HG02571 (cell line): ENCODE measurements at regions not wholly inside any gene's neighbourhood (a gene's known extent, or its start where the extent isn't known, plus 50 kb on each side); places are given as distances from the start of the nearest gene placed in this dataset.

ENCODE experiments used
- ATAC-seq: cut with Tn5 transposase; IDR thresholded peaks from one replicate; pipeline ENCODE4 v1.9.1; 2021; ENCODE audit warnings: mild to moderate bottlenecking, moderate library complexity; ENCODE audit not compliant: unreplicated experiment

- no peak for ATAC-seq
Observed at GRCh38 chr18:76203552-76203951, 291.5 kb downstream of the ZNF516 start.

GRCh38 chr18:76202322-76202721, 292.7 kb downstream of the ZNF516 start:
- no peak for ATAC-seq

DNA sequence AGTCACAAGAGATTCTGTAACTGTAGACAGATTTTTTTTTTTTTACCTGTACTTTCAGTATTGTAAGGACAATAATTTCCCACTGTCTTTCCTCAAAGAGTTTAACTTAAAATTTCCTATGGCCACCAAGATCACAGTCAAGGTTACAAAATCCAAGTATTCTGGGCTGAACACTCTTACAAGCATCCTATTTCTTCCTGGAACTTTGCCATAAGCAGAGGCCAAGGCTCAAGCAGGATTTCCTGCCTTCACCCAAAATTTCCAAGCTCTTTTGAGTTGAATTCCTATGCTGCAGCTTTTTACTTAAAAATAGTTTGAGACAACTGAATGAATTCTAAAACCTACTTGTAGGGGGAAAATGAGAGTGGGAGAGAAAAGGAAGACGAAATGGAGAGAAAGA, 299.4 kb downstream of the ZNF516 start:
- ATAC-seq = no peak

GRCh38 chr18:76188097-76188496, 306.9 kb downstream of the ZNF516 start:
- no peak for ATAC-seq

DNA sequence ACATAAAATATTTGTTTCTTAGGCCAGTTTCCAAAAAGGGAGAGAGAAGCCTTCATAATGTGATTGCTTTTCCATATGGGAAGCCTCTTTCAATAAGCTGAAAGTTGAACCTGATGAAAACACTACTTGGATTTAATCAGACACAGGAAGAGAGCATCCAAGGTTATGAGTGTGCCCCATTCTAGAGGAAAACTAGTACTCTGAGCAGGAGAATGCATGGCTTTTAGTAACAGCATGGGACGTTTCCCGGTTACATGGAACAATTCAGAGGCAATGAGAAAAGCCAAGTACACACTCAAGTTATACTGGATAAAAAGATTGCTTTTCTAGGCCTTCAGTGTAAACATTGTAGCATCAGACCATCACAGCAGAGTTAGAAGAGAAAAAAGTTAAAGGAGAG, 315.8 kb downstream of the ZNF516 start:
- no peak for ATAC-seq

DNA sequence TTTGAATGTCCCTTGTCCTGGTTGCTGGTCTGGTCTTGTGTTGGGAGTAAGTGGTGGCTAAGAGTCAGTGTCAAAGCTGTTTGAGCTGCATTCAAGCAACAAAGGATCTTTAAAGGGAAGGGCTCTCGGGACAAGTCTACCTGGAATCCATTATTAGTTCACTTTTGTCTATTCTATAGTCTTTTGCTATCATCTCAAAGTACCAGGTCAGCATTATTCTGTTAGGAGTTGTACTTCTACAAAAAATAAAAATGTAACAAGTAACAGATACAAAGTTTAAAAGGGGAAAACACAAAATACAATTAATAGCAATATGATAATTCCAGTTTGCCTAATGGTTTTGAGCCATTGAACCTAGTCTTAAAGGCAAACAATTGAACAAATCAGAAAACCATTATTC, 317.9 kb downstream of the ZNF516 start:
- no peak for ATAC-seq

DNA sequence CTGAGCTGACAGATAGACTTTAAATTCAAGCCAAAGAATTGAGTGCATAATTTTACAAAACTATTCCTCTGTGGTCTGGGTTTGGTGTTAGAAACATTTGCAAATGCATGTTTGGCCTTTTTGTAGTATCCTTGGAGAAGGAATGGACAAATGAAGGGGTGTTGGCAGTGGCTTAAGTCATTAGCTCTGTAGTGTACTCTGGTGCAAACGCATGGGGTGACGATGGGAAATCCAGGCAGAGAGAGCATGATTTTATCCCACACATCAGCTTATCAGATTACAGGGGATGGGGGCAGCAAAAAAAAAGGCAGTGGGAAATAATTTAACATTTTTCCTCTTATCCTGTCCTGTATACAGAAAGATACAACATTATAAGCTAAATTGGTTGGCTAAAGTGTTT, 320.6 kb downstream of the ZNF516 start:
- no peak for ATAC-seq

DNA sequence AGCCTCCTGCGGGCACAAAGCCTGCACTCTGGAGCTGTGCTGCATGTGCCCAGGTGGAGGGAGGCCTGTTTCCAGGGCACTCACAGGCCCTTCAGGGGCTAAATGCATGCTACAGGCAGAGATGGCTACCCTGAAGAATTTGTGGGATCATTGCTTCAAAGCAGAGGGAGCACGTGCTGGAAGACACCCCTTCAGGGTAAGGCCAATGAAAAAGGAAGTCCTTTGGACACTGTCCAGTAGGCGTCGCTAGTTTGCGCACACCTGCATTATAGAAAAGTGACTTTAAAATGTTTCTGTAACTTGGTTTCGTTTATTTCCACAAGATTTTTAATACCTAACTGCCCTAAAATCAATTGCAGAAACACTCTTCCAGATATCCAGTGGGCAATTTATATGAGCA, 325.3 kb downstream of the ZNF516 start:
- no peak for ATAC-seq

- ATAC-seq = no peak
Observed at GRCh38 chr18:76167845-76168621, 327.0 kb downstream of the ZNF516 start.

- no peak for ATAC-seq
Observed at GRCh38 chr18:76167410-76167809, 327.6 kb downstream of the ZNF516 start.

GRCh38 chr18:76162886-76163285, 332.2 kb downstream of the ZNF516 start:
- ATAC-seq = no peak

GRCh38 chr18:76161983-76162382, 333.1 kb downstream of the ZNF516 start:
- no peak for ATAC-seq

- ATAC-seq = no peak
Observed at GRCh38 chr18:76153691-76154090, 341.4 kb downstream of the ZNF516 start.

GRCh38 chr18:76149734-76150133, 345.3 kb downstream of the ZNF516 start:
- ATAC-seq = no peak

- no peak for ATAC-seq
Observed at GRCh38 chr18:76149284-76149683, 345.8 kb downstream of the ZNF516 start.

DNA sequence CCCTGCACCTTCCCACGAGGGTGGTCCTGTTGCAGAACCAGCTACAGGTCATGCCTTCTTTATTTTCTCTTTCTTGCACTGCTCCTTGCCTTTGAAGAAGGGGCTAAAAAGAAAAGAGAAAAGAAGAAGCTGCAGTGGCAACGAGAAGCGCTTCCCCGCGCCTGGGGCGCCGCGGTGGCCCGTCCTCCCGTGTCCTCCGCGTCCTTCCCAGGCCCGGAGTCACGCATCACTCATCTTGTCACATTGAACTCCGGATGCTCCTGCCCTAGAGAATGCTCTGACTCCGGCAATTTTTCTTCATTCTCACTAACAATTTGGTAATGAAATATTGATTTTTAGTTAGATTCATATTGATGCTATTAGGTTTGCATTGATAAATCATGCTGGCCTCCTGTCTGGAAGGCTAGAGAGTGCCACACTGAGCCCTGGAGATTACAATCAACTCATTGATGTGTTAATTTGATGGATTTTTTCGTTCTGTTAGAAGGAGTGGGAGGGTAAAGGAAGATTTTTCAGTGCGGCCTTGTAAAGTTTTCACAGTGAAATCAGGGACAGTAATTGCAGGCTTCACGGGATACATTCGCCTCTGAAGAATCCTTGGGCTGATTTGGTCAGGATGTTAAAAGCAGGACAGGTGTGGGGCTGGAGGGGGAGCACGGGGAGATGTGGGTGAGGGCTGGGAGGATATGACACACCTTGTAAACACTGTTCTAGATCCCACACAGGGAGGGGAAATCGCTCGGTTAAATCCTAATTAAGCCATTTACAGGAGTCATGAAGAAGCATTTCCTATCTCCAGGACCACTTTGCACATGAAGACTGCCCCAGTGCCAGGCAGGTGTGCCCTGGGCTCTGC, 349.3 kb downstream of the ZNF516 start:
- ATAC-seq = no peak

DNA sequence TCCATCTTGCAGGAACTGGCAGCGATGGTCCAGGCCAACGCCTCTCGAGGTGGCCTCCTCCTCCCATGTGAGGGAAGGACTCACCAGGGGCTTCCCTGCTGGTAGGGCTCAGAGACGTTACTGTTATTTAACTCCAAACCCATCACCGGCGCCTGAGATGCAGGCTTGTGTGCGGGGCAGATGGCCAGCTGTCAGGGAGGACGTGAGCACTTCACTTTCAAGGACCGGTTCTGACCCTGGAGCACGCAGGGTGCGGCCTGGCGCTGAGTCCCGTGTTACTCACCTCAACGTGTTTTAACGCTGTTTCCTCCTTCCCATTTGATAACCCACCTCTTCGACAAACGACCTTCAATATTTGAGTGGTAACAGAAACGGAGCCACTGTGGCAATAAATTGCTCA, 350.2 kb downstream of the ZNF516 start:
- no peak for ATAC-seq

GRCh38 chr18:76142611-76143010, 352.4 kb downstream of the ZNF516 start:
- no peak for ATAC-seq

GRCh38 chr18:76139844-76140243, 355.2 kb downstream of the ZNF516 start:
- ATAC-seq = no peak

GRCh38 chr18:76137216-76137615, 357.8 kb downstream of the ZNF516 start:
- no peak for ATAC-seq

- no peak for ATAC-seq
Observed at GRCh38 chr18:76136701-76137100, 358.3 kb downstream of the ZNF516 start.

- ATAC-seq = no peak
Observed at GRCh38 chr18:76134628-76135027, 360.4 kb downstream of the ZNF516 start.
